Mammary epithelial cell (primary cell): ENCODE measurements at regions not wholly inside any gene's neighbourhood (a gene's known extent, or its start where the extent isn't known, plus 50 kb on each side); places are given as distances from the start of the nearest gene placed in this dataset.
"Not testable (repeated sequence)": the region's sequence is repeated elsewhere in the genome, so short reads cannot be mapped to it uniquely, and the experiment has no call there.

Experiments
- EZH2 ChIP-seq: IDR thresholded peaks from 2 replicates; pipeline ENCODE4 v1.6.1; 2012; ENCODE audit warnings: low read length, inconsistent platforms, borderline replicate concordance
- TF ChIP-seq, protein P1 (sequence below), 2 donors: IDR thresholded peaks in 1 of 2; conservative IDR thresholded peaks in 1 of 2; 2 replicates each; pipeline ENCODE4 v1.5.1; 2011 to 2012; ENCODE audit warnings: inconsistent platforms in 2 of 2, low read length in 2 of 2, mild to moderate bottlenecking in 2 of 2, control low read depth in 1 of 2, low read depth in 1 of 2; ENCODE audit not compliant: insufficient read depth in 1 of 2; ENCODE audit errors: extremely low read depth in 1 of 2

DNA sequence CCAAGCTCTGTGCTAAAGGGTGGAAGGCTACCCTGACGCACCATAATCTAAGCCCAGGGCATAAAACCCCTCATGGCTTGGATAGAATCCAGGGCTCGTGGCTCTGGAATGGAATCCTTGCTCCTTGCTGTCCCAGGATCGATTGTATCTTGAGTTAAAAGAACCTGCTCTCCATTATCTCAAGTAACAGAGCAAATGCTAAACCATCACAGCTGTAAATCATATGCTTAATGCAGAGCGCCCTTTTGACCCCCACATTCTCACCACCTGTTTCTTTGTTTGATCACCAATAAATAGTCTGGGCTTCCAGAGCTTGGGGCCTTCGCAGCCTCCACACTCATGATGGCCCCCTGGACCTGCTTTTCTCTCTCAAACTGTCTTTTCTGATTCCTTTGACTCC is 299.3 kb upstream of the MGAT4C start:
- TF ChIP-seq, protein P1, sequence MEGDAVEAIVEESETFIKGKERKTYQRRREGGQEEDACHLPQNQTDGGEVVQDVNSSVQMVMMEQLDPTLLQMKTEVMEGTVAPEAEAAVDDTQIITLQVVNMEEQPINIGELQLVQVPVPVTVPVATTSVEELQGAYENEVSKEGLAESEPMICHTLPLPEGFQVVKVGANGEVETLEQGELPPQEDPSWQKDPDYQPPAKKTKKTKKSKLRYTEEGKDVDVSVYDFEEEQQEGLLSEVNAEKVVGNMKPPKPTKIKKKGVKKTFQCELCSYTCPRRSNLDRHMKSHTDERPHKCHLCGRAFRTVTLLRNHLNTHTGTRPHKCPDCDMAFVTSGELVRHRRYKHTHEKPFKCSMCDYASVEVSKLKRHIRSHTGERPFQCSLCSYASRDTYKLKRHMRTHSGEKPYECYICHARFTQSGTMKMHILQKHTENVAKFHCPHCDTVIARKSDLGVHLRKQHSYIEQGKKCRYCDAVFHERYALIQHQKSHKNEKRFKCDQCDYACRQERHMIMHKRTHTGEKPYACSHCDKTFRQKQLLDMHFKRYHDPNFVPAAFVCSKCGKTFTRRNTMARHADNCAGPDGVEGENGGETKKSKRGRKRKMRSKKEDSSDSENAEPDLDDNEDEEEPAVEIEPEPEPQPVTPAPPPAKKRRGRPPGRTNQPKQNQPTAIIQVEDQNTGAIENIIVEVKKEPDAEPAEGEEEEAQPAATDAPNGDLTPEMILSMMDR (conservative IDR thresholded peaks at IDR 0.05 in 1 of 2, IDR thresholded peaks at IDR 0.05 in 1 of 2; ENCODE audit: extremely low read depth in 1 of 2, insufficient read depth in 1 of 2, low read depth in 1 of 2, low read length in 2 of 2), result not testable (repeated sequence)
- TF ChIP-seq EZH2, result not testable (repeated sequence)
